Kidney (tissue), 13 donors: ENCODE measurements at regions not wholly inside any gene's neighbourhood (a gene's known extent, or its start where the extent isn't known, plus 50 kb on each side); places are given as distances from the start of the nearest gene placed in this dataset.
A peak's percentile ranks its signal among the peaks of the same experiment; 100 is the strongest.

Experiments used
- DNase-seq, 5 donors: peaks; one replicate each; pipeline ENCODE4 v3.0.0-alpha.2; 2013 to 2020
- FAIRE-seq: peaks from 2 replicates; lab custom pipeline; 2012; peaks lifted over from hg19 to GRCh38; lab: Jason Lieb, UNC
- H3K27ac ChIP-seq, 2 donors: one replicate each; pipeline ENCODE4 v1.7.0; 2013; ENCODE audit warnings: low read depth in 2 of 2, low read length in 2 of 2, inconsistent platforms in 1 of 2
- H3K27me3 ChIP-seq: one replicate; pipeline ENCODE4 v1.7.1; 2013; ENCODE audit warnings: low read length, inconsistent platforms; ENCODE audit not compliant: control insufficient read depth, insufficient read depth
- H3K36me3 ChIP-seq, 3 donors: one replicate each; pipeline versions ENCODE4 v1.7.0 to v1.7.1; 2013; ENCODE audit warnings: low read length in 3 of 3, control low read depth in 1 of 3, inconsistent platforms in 1 of 3; ENCODE audit not compliant: insufficient read depth in 3 of 3, control insufficient read depth in 2 of 3
- H3K4me1 ChIP-seq, 3 donors: one replicate each; pipeline versions ENCODE4 v1.7.0 to v1.7.1; 2013; ENCODE audit warnings: low read length in 3 of 3, inconsistent platforms in 1 of 3, low read depth in 1 of 3; ENCODE audit not compliant: control insufficient read depth in 2 of 3, insufficient read depth in 2 of 3
- H3K4me3 ChIP-seq, 3 donors: one replicate each; pipeline versions ENCODE4 v1.7.0 to v1.8.1; 2013; ENCODE audit warnings: low read length in 3 of 3, control low read depth in 1 of 3, inconsistent platforms in 1 of 3
- H3K9ac ChIP-seq, 3 donors: one replicate each; pipeline versions ENCODE4 v1.7.0 to v1.7.1; 2013; ENCODE audit warnings: low read length in 3 of 3, control low read depth in 1 of 3, inconsistent platforms in 1 of 3
- H3K9me3 ChIP-seq, 3 donors: one replicate each; pipeline versions ENCODE4 v1.7.0 to v1.7.1; 2013; ENCODE audit warnings: low read length in 3 of 3, control low read depth in 1 of 3, inconsistent platforms in 1 of 3; ENCODE audit not compliant: control insufficient read depth in 2 of 3, insufficient read depth in 1 of 3
- CTCF ChIP-seq: IDR thresholded peaks from 3 replicates; pipeline ENCODE4 v1.5.1; 2012; ENCODE audit warnings: mild to moderate bottlenecking, moderate library complexity, borderline replicate concordance; ENCODE audit not compliant: insufficient read depth; ENCODE audit errors: extremely low read depth
- intact Hi-C: fragments of 100-400 bp; cut with DNase I; formaldehyde crosslinking; loops from one replicate; pipeline ENCODE4 v1.11.1; 2022
- donor health status: control.
- donor health status: control.
- donor health status: control.
- donor health status: control.
- donor health status: control.
- donor health status: DM: yes; HTN: yes; CAD: no.
- donor health status: Normal renal cell carcinoma (clear cell type).

- TF ChIP-seq CTCF, result no peak
- no peaks in the 10 kb centered on the region for H3K27me3 ChIP-seq
- H3K4me1 ChIP-seq, result no peaks in the 10 kb centered on the region
- H3K4me3 ChIP-seq, result no peak overlapping the region
- intact Hi-C loops, result no loop called here
- FAIRE-seq (no peak), DNase-seq (no peak)
- no peak overlapping the region for H3K27ac ChIP-seq
- H3K9me3 ChIP-seq, result no peaks in the 10 kb centered on the region
- no peaks in the 10 kb centered on the region for H3K36me3 ChIP-seq
- H3K9ac ChIP-seq, result no peak overlapping the region
These were observed 74.1 kb upstream of the SH3PXD2B start for GRCh38 chr5:172528440-172528839.

GRCh38 chr5:172527559-172527958 lies 73.2 kb upstream of the SH3PXD2B start:
- H3K27ac ChIP-seq, result peak overlapping the region in 1 of 2 donors; percentile 10
- no peaks in the 10 kb centered on the region for H3K4me1 ChIP-seq
- DNase-seq, result no peak
- no peaks in the 10 kb centered on the region for H3K36me3 ChIP-seq
- intact Hi-C loops, result no loop called here
- no peak overlapping the region for H3K4me3 ChIP-seq
- TF ChIP-seq CTCF, result no peak
- FAIRE-seq, result no peak
- no peaks in the 10 kb centered on the region for H3K9me3 ChIP-seq
- H3K27me3 ChIP-seq, result no peaks in the 10 kb centered on the region
- no peak overlapping the region for H3K9ac ChIP-seq

DNA sequence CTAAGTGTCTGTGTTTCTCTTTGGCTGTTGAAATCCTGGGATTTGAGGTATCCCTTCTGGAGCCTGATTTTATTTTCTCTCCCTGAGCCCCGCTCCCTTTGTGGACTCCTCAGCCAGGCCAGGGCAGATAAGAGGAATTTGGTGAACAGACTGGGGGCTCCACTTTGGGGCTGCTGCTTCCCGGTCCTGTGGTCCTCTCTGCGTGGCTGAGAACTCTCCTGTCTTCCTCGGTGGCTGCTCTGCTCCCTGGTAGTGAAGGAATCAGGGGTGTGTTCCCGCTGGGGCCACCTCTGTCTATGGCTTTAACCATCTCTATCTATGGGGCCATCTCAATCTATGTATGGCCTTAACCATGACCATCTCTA lies 71.7 kb upstream of the SH3PXD2B start:
- Histone ChIP-seq H3K27ac (no peak overlapping the region), H3K9ac (no peak overlapping the region), H3K4me1 (no peaks in the 10 kb centered on the region), H3K9me3 (peaks cover 0 to 11% (median 3%) of the 10 kb centered on the region in 3 donors), H3K36me3 (no peaks in the 10 kb centered on the region), H3K4me3 (no peak overlapping the region), H3K27me3 (no peaks in the 10 kb centered on the region)
- intact Hi-C loops, result no loop called here
- TF ChIP-seq CTCF, result no peak
- FAIRE-seq (no peak), DNase-seq (no peak)

- H3K9ac ChIP-seq, result no peak overlapping the region
- TF ChIP-seq CTCF, result no peak
- FAIRE-seq (no peak), DNase-seq (no peak)
- H3K4me3 ChIP-seq, result no peak overlapping the region
- H3K4me1 ChIP-seq, result no peaks in the 10 kb centered on the region
- H3K27ac ChIP-seq, result no peak overlapping the region
- intact Hi-C loops, result no loop called here
- no peaks in the 10 kb centered on the region for H3K27me3 ChIP-seq
- H3K9me3 ChIP-seq, result peaks cover 0 to 14% (median 3%) of the 10 kb centered on the region in 3 donors
- H3K36me3 ChIP-seq, result no peaks in the 10 kb centered on the region
These were observed 71.1 kb upstream of the SH3PXD2B start for GRCh38 chr5:172525307-172525995.
